ENCODE measurements at regions not wholly inside any gene's neighbourhood (a gene's known extent, or its start where the extent isn't known, plus 50 kb on each side); places are given as distances from the start of the nearest gene placed in this dataset.
A peak's percentile ranks its signal among the peaks of the same experiment; 100 is the strongest.

DNA sequence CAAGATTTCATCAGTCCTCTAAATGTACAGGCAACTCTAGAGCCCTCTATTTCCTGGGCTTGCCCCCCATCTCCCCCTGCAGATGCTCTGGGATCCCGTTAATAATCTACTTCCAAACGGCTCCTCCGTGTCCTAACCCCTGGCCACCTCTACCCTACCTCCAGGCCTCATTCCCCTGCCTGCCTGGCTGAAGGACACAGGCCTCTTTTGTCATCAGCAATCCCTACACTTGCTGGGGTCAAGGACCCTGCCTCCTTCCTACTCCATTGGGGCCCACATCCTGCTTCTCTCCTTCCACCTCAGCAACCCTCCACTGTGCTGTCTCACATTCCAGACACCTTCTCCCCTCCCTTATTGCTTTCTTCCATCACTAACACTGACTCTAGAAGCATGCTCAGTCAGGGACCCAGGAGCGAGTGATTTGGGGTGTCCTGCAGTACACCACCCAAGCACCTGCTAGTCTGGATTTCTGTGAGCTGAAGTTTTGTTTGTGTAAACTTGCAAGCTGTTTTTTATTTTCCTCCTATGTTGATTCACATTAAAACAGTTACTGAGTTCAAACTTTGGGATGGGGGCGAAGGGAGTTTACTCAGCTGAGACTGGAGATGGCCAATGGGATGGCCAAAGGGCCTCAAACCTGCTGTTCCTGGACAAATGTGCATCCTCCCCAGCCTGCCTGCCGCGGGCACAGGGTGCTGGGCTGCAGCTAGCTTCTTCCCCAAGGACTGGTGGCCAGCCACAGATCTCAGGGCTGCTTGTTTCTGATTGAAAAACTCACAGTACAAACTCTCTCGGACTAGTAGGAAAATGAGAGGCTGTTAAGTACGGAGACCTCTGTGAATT lies 314.7 kb downstream of the FOXO1 start:
- no peak overlapping the region for H3K9ac ChIP-seq
- DNase-seq (ENCODE audit: low spot score): no peak
- Mint-ChIP-seq H3K4me1 (peaks cover 46% of the 10 kb centered on the region), H3K4me3 (peak overlapping the region; percentile 46), H3K36me3 (no peaks in the 10 kb centered on the region), H3K27me3 (ENCODE audit: insufficient read depth, low read depth) (peaks cover 10% of the 10 kb centered on the region), H3K27ac (peak overlapping the region; percentile 77), H3K9me3 (peaks cover 7% of the 10 kb centered on the region)
- H3K4me1 ChIP-seq: peaks cover 21% of the 10 kb centered on the region
- H3K36me3 ChIP-seq: no peaks in the 10 kb centered on the region
- no peaks in the 10 kb centered on the region for H3K79me2 ChIP-seq (ENCODE audit: low read depth)
- H2AFZ ChIP-seq (replicated peaks): peak overlapping the region; percentile 15
- H3K27ac ChIP-seq: no peak overlapping the region
- peaks cover 5% of the 10 kb centered on the region for H3F3A ChIP-seq (ENCODE audit: low read depth)
- TF ChIP-seq EZH2phosphoT487 (IDR thresholded peaks at IDR 0.05): no peak
- TF ChIP-seq, protein P1, sequence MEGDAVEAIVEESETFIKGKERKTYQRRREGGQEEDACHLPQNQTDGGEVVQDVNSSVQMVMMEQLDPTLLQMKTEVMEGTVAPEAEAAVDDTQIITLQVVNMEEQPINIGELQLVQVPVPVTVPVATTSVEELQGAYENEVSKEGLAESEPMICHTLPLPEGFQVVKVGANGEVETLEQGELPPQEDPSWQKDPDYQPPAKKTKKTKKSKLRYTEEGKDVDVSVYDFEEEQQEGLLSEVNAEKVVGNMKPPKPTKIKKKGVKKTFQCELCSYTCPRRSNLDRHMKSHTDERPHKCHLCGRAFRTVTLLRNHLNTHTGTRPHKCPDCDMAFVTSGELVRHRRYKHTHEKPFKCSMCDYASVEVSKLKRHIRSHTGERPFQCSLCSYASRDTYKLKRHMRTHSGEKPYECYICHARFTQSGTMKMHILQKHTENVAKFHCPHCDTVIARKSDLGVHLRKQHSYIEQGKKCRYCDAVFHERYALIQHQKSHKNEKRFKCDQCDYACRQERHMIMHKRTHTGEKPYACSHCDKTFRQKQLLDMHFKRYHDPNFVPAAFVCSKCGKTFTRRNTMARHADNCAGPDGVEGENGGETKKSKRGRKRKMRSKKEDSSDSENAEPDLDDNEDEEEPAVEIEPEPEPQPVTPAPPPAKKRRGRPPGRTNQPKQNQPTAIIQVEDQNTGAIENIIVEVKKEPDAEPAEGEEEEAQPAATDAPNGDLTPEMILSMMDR (IDR thresholded peaks at IDR 0.05): no peak
- no peak for TF ChIP-seq EZH2 (IDR thresholded peaks at IDR 0.05)
- H3K27me3 ChIP-seq: peaks cover 29% of the 10 kb centered on the region
- H3K4me2 ChIP-seq: no peak overlapping the region
- H3K4me3 ChIP-seq: no peak overlapping the region
- no peaks in the 10 kb centered on the region for H3K9me3 ChIP-seq (ENCODE audit: low read depth)
- H4K20me1 ChIP-seq (ENCODE audit: low read depth): no peaks in the 10 kb centered on the region

DNA sequence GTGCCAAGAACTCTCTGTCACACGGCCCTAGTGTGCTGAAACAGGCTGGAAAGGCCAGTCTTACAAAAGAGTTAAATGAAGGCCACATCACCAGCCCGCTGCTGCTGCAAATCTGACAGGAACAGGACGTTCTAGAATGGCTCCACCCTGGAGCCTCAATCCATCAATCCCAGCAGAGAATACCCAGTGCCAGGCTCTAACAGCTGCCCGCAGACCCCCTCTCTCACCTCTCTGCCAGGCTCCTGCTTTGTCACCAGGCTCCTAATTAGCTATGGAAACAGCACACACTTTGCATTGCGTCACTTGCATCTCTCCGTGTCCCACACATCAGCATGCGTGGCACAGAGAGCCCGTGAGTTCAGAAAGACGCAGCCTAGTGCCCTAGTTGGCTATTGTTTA lies 314.1 kb downstream of the FOXO1 start:
- H3K79me2 ChIP-seq (ENCODE audit: low read depth): no peaks in the 10 kb centered on the region
- H3F3A ChIP-seq (ENCODE audit: low read depth): peaks cover 5% of the 10 kb centered on the region
- no peaks in the 10 kb centered on the region for H3K9me3 ChIP-seq (ENCODE audit: low read depth)
- TF ChIP-seq EZH2phosphoT487 (IDR thresholded peaks at IDR 0.05) (no peak), EZH2 (IDR thresholded peaks at IDR 0.05) (no peak)
- TF ChIP-seq, protein P1 (IDR thresholded peaks at IDR 0.05): no peak
- H3K36me3 Mint-ChIP-seq: no peaks in the 10 kb centered on the region
- H3K27ac ChIP-seq: no peak overlapping the region
- peaks cover 21% of the 10 kb centered on the region for H3K4me1 ChIP-seq
- peaks cover 6% of the 10 kb centered on the region for H3K27me3 Mint-ChIP-seq (ENCODE audit: insufficient read depth, low read depth)
- H3K9me3 Mint-ChIP-seq: peaks cover 7% of the 10 kb centered on the region
- H3K4me3 ChIP-seq: no peak overlapping the region
- H3K4me3 Mint-ChIP-seq: no peak overlapping the region
- no peak overlapping the region for H3K9ac ChIP-seq
- no peaks in the 10 kb centered on the region for H4K20me1 ChIP-seq (ENCODE audit: low read depth)
- H3K4me1 Mint-ChIP-seq: peaks cover 42% of the 10 kb centered on the region
- DNase-seq (ENCODE audit: low spot score): no peak
- peak overlapping the region; percentile 77 for H3K27ac Mint-ChIP-seq
- peaks cover 23% of the 10 kb centered on the region for H3K27me3 ChIP-seq
- peak overlapping the region; percentile 15 for H2AFZ ChIP-seq (replicated peaks)
- H3K36me3 ChIP-seq: no peaks in the 10 kb centered on the region
- H3K4me2 ChIP-seq: no peak overlapping the region

DNA sequence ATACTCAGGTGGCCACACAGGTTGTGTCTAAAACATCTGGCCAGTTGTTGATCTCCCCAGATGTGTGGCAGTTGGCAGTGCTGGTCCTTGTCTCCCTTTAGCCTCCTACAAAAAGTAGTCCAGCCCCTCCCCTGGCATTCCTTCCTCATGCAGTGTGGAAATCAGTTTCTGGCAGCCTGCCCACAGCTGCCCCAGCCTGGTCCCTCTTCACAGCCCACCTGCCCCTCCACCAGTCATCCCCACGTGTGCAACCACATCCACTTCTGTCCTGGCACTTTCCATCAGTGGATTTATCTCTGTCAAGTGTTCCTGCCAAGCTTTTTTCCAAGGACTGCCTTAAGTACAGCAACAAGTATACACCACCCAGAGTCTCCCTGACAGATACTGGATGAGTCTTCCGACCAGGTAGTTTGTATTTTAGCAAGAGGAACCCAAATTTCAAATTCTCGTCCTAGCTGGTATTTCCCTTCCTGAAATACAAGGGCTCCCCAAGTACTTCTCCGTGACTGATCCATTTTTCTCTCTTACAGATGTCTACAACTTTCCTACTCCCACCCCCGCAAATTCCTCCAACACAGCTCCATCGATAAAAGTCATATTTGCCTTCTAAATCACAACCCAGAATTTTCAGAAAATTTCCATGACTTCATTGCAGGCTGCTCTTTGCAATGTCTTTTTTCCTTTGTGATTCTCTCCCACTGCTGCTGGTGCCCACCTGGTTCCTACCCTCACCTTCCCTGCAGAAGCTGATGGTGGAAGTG lies 313.5 kb downstream of the FOXO1 start:
- no peak overlapping the region for H3K4me3 Mint-ChIP-seq
- Histone ChIP-seq H4K20me1 (ENCODE audit: low read depth) (no peaks in the 10 kb centered on the region), H3K4me2 (no peak overlapping the region), H3K9me3 (ENCODE audit: low read depth) (no peaks in the 10 kb centered on the region), H3K9ac (no peak overlapping the region), H3F3A (ENCODE audit: low read depth) (peaks cover 5% of the 10 kb centered on the region), H3K79me2 (ENCODE audit: low read depth) (no peaks in the 10 kb centered on the region), H3K27ac (no peak overlapping the region), H2AFZ (replicated peaks) (no peak overlapping the region), H3K27me3 (peaks cover 17% of the 10 kb centered on the region), H3K4me1 (peaks cover 21% of the 10 kb centered on the region), H3K4me3 (no peak overlapping the region), H3K36me3 (no peaks in the 10 kb centered on the region)
- peaks cover 6% of the 10 kb centered on the region for H3K27me3 Mint-ChIP-seq (ENCODE audit: insufficient read depth, low read depth)
- TF ChIP-seq EZH2phosphoT487 (IDR thresholded peaks at IDR 0.05) (no peak), EZH2 (IDR thresholded peaks at IDR 0.05) (no peak)
- TF ChIP-seq, protein P1 (IDR thresholded peaks at IDR 0.05): no peak
- peaks cover 7% of the 10 kb centered on the region for H3K9me3 Mint-ChIP-seq
- no peak for DNase-seq (ENCODE audit: low spot score)
- peaks cover 38% of the 10 kb centered on the region for H3K4me1 Mint-ChIP-seq
- no peak overlapping the region for H3K27ac Mint-ChIP-seq
- H3K36me3 Mint-ChIP-seq: no peaks in the 10 kb centered on the region
